ENCODE measurements at regions not wholly inside any gene's neighbourhood (a gene's known extent, or its start where the extent isn't known, plus 50 kb on each side); places are given as distances from the start of the nearest gene placed in this dataset.

GRCh38 chr20:21826976-21827375, 121.5 kb downstream of the PAX1 start:
- Mint-ChIP-seq H3K4me1 (ENCODE audit: low read depth) (no peaks in the 10 kb centered on the region), H3K27ac (no peak overlapping the region), H3K27me3 (ENCODE audit: low read depth) (no peaks in the 10 kb centered on the region), H3K9me3 (no peaks in the 10 kb centered on the region), H3K36me3 (ENCODE audit: low read depth) (no peaks in the 10 kb centered on the region), H3K4me3 (no peak overlapping the region)

DNA sequence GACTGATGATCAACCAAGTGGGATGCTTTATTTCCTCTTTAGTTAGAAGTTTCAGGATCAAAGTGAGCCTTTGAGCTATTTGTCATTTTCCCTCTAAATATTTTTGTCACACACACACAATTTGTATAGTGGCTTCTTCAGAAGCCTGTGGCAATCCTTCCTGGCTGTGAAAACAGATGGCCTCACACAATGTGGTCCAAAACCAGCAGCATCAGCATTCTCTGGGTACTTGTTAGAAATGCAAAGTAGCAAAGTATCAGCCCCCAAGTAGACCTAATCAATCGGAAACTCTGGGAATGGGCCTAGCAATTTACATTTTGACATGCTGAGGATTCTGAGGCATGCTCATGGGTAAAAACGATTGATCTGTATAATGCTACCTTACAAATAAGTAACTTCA, 115.9 kb downstream of the PAX1 start:
- Mint-ChIP-seq H3K36me3 (ENCODE audit: low read depth) (no peaks in the 10 kb centered on the region), H3K27me3 (ENCODE audit: low read depth) (no peaks in the 10 kb centered on the region), H3K9me3 (no peaks in the 10 kb centered on the region), H3K4me3 (no peak overlapping the region), H3K27ac (no peak overlapping the region), H3K4me1 (ENCODE audit: low read depth) (no peaks in the 10 kb centered on the region)

GRCh38 chr20:21820688-21821087, 115.2 kb downstream of the PAX1 start:
- no peak overlapping the region for H3K4me3 Mint-ChIP-seq
- H3K9me3 Mint-ChIP-seq = no peaks in the 10 kb centered on the region
- H3K27me3 Mint-ChIP-seq (ENCODE audit: low read depth) = no peaks in the 10 kb centered on the region
- H3K27ac Mint-ChIP-seq = no peak overlapping the region
- H3K4me1 Mint-ChIP-seq (ENCODE audit: low read depth) = no peaks in the 10 kb centered on the region
- no peaks in the 10 kb centered on the region for H3K36me3 Mint-ChIP-seq (ENCODE audit: low read depth)

DNA sequence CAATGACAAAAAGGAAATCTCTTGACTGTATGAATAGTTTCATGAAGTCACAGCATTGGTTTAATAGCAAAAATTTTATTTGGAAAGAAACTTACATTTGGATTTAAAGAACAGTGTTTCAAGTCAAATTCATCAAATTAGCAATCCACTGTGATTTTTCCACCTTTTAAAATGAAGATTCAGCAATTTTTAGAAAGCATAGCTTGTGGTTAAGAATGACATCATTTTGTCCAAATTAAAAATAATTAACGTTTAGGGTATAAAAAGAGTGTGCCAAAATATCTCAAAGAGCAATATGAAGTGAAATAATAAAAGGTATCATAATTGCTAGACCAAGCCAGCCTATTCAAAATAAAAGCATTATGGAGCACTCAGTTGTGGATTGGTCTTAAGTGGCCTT, 114.6 kb downstream of the PAX1 start:
- Mint-ChIP-seq H3K9me3 (no peaks in the 10 kb centered on the region), H3K4me1 (ENCODE audit: low read depth) (no peaks in the 10 kb centered on the region), H3K36me3 (ENCODE audit: low read depth) (no peaks in the 10 kb centered on the region), H3K27me3 (ENCODE audit: low read depth) (no peaks in the 10 kb centered on the region), H3K27ac (no peak overlapping the region), H3K4me3 (no peak overlapping the region)

GRCh38 chr20:21812379-21812778, 106.9 kb downstream of the PAX1 start:
- no peaks in the 10 kb centered on the region for H3K27me3 Mint-ChIP-seq (ENCODE audit: low read depth)

DNA sequence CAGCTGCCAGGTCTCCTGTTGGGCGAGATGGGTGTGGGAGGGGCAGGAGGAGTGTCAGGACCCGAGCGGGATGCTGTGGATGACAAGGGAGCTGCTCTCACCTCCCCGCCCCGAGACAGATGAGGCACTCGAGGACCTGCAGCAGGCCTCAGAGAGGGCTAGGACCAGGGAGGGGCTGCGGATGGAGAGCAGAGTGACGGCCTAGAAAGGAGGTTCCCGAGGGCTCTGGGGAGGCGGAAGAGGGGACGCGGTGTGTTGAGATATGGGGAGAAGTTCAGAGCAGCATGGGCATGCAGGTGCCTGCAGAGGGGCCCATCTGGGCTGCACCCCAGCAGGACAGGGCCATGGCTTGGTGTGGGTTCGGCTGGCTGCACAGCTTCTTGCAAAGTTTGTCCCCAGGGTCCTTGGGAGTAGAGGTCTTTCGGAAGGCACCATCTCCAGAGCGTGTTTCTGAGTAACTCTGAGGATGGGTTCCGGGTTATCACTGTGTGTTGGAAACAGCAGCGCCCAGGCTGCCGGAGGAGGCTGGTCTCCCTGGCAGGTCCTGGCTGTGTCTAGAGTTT, 104.6 kb downstream of the PAX1 start:
- H3K36me3 Mint-ChIP-seq (ENCODE audit: low read depth) = no peaks in the 10 kb centered on the region
- no peaks in the 10 kb centered on the region for H3K27me3 Mint-ChIP-seq (ENCODE audit: low read depth)
- H3K4me1 Mint-ChIP-seq (ENCODE audit: low read depth) = no peaks in the 10 kb centered on the region
- no peak overlapping the region for H3K4me3 Mint-ChIP-seq
- no peak overlapping the region for H3K27ac Mint-ChIP-seq
- H3K9me3 Mint-ChIP-seq = no peaks in the 10 kb centered on the region

More at GRCh38 chr20:21812379-21812778, 106.9 kb downstream of the PAX1 start:
- Mint-ChIP-seq H3K36me3 (ENCODE audit: low read depth) (no peaks in the 10 kb centered on the region), H3K4me1 (ENCODE audit: low read depth) (no peaks in the 10 kb centered on the region), H3K27ac (no peak overlapping the region), H3K4me3 (no peak overlapping the region), H3K9me3 (no peaks in the 10 kb centered on the region)

- Mint-ChIP-seq H3K27me3 (ENCODE audit: low read depth) (no peaks in the 10 kb centered on the region), H3K27ac (no peak overlapping the region), H3K4me3 (no peak overlapping the region), H3K4me1 (ENCODE audit: low read depth) (no peaks in the 10 kb centered on the region), H3K36me3 (ENCODE audit: low read depth) (no peaks in the 10 kb centered on the region), H3K9me3 (no peaks in the 10 kb centered on the region)
Measured at GRCh38 chr20:21808863-21809664, 103.6 kb downstream of the PAX1 start.

DNA sequence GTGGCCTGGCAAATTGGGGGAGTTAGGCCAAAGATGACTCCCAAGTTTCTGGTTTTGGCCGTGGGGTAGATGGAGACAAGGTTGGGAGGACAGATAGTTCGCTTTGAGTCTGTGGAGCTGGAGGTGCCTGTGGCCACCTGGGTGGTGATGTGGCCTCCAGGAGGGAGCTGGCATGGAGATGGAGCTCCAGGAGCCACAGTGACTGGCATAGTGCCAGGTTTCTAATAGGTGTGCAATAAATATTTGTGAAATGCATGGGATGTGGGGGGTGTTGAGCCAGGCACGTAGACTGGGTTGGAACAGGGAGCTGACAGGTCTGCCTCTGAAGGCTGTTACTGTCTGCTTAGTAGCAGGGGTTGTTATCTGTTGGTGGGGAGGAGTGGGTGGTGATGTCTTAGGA, 102.7 kb downstream of the PAX1 start:
- Mint-ChIP-seq H3K4me3 (no peak overlapping the region), H3K9me3 (no peaks in the 10 kb centered on the region), H3K36me3 (ENCODE audit: low read depth) (no peaks in the 10 kb centered on the region), H3K4me1 (ENCODE audit: low read depth) (no peaks in the 10 kb centered on the region), H3K27ac (no peak overlapping the region), H3K27me3 (ENCODE audit: low read depth) (no peaks in the 10 kb centered on the region)

GRCh38 chr20:21804802-21805201, 99.3 kb downstream of the PAX1 start:
- Mint-ChIP-seq H3K9me3 (no peaks in the 10 kb centered on the region), H3K27me3 (ENCODE audit: low read depth) (no peaks in the 10 kb centered on the region), H3K36me3 (ENCODE audit: low read depth) (no peaks in the 10 kb centered on the region), H3K27ac (no peak overlapping the region), H3K4me1 (ENCODE audit: low read depth) (no peaks in the 10 kb centered on the region), H3K4me3 (no peak overlapping the region)

DNA sequence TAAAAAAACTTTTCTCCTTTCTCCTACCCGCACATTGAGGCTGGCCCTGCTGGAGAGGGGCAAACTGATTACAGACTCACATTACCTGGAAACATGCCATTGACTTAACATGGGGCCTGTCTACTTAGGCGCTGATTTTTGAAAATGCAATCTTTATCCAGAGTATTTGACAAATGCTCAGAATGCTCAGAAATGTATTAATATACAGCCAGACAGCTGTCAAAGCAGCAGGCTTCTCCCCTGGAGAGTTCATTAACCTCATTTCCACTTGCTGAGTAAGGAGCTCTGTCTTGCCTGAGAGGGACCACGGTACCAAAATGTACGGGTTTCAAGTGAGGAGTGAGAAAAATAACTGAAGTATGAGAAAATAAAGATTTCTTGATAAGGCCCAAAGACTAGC, 95.7 kb downstream of the PAX1 start:
- Mint-ChIP-seq H3K9me3 (peaks cover 6% of the 10 kb centered on the region), H3K27me3 (ENCODE audit: low read depth) (no peaks in the 10 kb centered on the region), H3K4me3 (no peak overlapping the region), H3K27ac (no peak overlapping the region), H3K4me1 (ENCODE audit: low read depth) (no peaks in the 10 kb centered on the region), H3K36me3 (ENCODE audit: low read depth) (no peaks in the 10 kb centered on the region)

GRCh38 chr20:21798384-21798783, 92.9 kb downstream of the PAX1 start:
- peaks cover 6% of the 10 kb centered on the region for H3K9me3 Mint-ChIP-seq
- no peaks in the 10 kb centered on the region for H3K27me3 Mint-ChIP-seq (ENCODE audit: low read depth)
- no peaks in the 10 kb centered on the region for H3K36me3 Mint-ChIP-seq (ENCODE audit: low read depth)
- no peak overlapping the region for H3K27ac Mint-ChIP-seq
- H3K4me1 Mint-ChIP-seq (ENCODE audit: low read depth) = no peaks in the 10 kb centered on the region
- H3K4me3 Mint-ChIP-seq = no peak overlapping the region

DNA sequence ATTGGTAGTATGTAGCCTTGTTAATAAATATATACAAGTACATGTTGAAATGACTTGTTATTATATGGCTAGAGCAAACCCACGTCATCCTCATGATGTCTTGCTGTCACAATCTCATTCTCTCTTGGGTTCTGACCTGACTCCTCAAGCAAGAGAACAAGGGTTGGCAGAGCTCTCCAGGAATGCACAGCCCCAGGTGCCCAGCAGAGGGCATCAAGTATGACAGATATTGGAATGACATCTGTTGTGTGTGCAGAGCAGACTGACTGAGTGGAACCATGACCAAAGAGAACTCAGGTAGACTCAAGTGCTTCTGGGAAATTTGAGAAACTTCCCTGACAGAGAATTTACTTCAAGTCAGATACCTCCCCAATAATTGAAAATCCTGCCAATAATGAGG, 90.6 kb downstream of the PAX1 start:
- H3K27me3 Mint-ChIP-seq (ENCODE audit: low read depth) = no peaks in the 10 kb centered on the region
- peaks cover 10% of the 10 kb centered on the region for H3K9me3 Mint-ChIP-seq
- H3K36me3 Mint-ChIP-seq (ENCODE audit: low read depth) = no peaks in the 10 kb centered on the region
- H3K4me3 Mint-ChIP-seq = no peak overlapping the region
- H3K4me1 Mint-ChIP-seq (ENCODE audit: low read depth) = no peaks in the 10 kb centered on the region
- H3K27ac Mint-ChIP-seq = no peak overlapping the region

GRCh38 chr20:21788082-21788481, 82.6 kb downstream of the PAX1 start:
- Mint-ChIP-seq H3K36me3 (ENCODE audit: low read depth) (no peaks in the 10 kb centered on the region), H3K27me3 (ENCODE audit: low read depth) (no peaks in the 10 kb centered on the region)

GRCh38 chr20:21781446-21782075, 76.1 kb downstream of the PAX1 start:
- H3K27ac Mint-ChIP-seq = no peak overlapping the region
- H3K36me3 Mint-ChIP-seq (ENCODE audit: low read depth) = no peaks in the 10 kb centered on the region
- H3K27me3 Mint-ChIP-seq (ENCODE audit: low read depth) = no peaks in the 10 kb centered on the region
- peaks cover 7% of the 10 kb centered on the region for H3K9me3 Mint-ChIP-seq
- H3K4me3 Mint-ChIP-seq = no peak overlapping the region
- no peaks in the 10 kb centered on the region for H3K4me1 Mint-ChIP-seq (ENCODE audit: low read depth)

More at GRCh38 chr20:21788082-21788481, 82.6 kb downstream of the PAX1 start:
- Mint-ChIP-seq H3K27ac (no peak overlapping the region), H3K9me3 (peaks cover 4% of the 10 kb centered on the region), H3K4me1 (ENCODE audit: low read depth) (no peaks in the 10 kb centered on the region), H3K4me3 (no peak overlapping the region)

DNA sequence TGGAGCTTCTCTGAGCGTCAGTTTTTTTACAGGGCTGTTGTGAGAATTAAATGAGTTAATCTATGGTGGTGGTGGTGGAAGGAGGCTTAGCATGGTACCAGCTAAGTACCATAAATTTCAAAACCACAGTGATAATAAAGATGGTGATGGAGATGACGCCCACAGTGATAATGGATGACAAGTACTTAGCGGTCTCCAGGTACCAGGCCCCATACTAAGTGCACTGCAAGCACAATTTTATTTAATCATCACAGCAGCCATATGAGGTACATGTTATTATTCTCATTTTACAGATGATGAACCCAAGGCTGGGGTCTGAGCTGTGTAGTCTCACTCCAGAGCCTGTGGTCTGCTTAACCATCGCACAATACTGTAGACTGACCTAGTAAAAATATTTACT, 75.1 kb downstream of the PAX1 start:
- Mint-ChIP-seq H3K27ac (no peak overlapping the region), H3K27me3 (ENCODE audit: low read depth) (no peaks in the 10 kb centered on the region), H3K36me3 (ENCODE audit: low read depth) (no peaks in the 10 kb centered on the region), H3K4me3 (no peak overlapping the region), H3K4me1 (ENCODE audit: low read depth) (no peaks in the 10 kb centered on the region), H3K9me3 (peaks cover 8% of the 10 kb centered on the region)

All from T-helper 1 cell treated with Interleukin-12 subunit alpha and Interleukin-12 subunit beta and Interleukin-4 antibody, amounts not matched to agents 30 μg/mL and 1 μg/mL, for 36 hours (primary cell).